ENCODE measurements at regions not wholly inside any gene's neighbourhood (a gene's known extent, or its start where the extent isn't known, plus 50 kb on each side); places are given as distances from the start of the nearest gene placed in this dataset.

DNA sequence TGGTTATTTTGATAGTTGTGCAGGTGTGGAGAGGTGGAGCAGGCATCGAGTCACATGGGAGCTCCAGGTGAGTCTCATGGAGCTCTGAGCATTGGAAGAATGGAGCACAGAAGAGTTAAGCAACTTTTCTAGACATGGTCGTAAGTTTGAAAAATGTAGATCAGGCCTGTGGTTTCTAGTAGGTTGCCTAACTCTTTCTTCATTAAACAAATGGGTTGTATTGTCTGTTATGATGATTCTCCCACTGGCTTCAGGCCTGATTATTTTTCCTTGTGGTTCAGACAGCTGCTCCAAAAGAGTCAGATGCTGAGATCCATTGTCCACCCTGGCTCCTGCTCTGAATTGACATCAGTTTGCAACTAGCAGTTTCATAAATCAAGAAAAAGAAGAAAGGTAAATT is 80.3 kb upstream of the RPS23 start:
- TF ChIP-seq, protein P1, sequence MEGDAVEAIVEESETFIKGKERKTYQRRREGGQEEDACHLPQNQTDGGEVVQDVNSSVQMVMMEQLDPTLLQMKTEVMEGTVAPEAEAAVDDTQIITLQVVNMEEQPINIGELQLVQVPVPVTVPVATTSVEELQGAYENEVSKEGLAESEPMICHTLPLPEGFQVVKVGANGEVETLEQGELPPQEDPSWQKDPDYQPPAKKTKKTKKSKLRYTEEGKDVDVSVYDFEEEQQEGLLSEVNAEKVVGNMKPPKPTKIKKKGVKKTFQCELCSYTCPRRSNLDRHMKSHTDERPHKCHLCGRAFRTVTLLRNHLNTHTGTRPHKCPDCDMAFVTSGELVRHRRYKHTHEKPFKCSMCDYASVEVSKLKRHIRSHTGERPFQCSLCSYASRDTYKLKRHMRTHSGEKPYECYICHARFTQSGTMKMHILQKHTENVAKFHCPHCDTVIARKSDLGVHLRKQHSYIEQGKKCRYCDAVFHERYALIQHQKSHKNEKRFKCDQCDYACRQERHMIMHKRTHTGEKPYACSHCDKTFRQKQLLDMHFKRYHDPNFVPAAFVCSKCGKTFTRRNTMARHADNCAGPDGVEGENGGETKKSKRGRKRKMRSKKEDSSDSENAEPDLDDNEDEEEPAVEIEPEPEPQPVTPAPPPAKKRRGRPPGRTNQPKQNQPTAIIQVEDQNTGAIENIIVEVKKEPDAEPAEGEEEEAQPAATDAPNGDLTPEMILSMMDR (conservative IDR thresholded peaks at IDR 0.05; ENCODE audit: low read depth, low read length) = no peak
- TF ChIP-seq EZH2 (IDR thresholded peaks at IDR 0.05; ENCODE audit: borderline replicate concordance, low read depth, low read length, poor library complexity, severe bottlenecking) = no peak

Data from A673 (cell line).